H9 (cell line): ENCODE measurements at regions not wholly inside any gene's neighbourhood (a gene's known extent, or its start where the extent isn't known, plus 50 kb on each side); places are given as distances from the start of the nearest gene placed in this dataset.

Experiments used
- DNase-seq: peaks from one replicate; pipeline ENCODE4 v3.0.0-alpha.2; 2017
- H2AFZ ChIP-seq: one replicate; pipeline ENCODE4 v1.6.1; 2013; ENCODE audit warnings: mild to moderate bottlenecking, low read length, control low read depth, moderate library complexity
- H2AK5ac ChIP-seq: 2 replicates; pipeline ENCODE4 v1.6.1; 2013; ENCODE audit warnings: low read length, control low read depth, mixed read lengths; ENCODE audit not compliant: insufficient read length
- H2BK120ac ChIP-seq: one replicate; pipeline ENCODE4 v1.6.1; 2013; ENCODE audit warnings: low read depth, mild to moderate bottlenecking, low read length, control low read depth, inconsistent platforms; ENCODE audit not compliant: poor library complexity, severe bottlenecking
- H2BK12ac ChIP-seq: 2 replicates; pipeline ENCODE4 v1.6.1; 2013; ENCODE audit warnings: low read length, control low read depth, mixed read lengths, low read depth; ENCODE audit not compliant: insufficient read length
- H2BK15ac ChIP-seq: 2 replicates; pipeline ENCODE4 v1.6.1; 2013; ENCODE audit warnings: low read depth, low read length, control low read depth
- H2BK20ac ChIP-seq: one replicate; pipeline ENCODE4 v1.6.1; 2013; ENCODE audit warnings: low read depth, mild to moderate bottlenecking, low read length, control low read depth, inconsistent platforms; ENCODE audit not compliant: poor library complexity, severe bottlenecking
- H2BK5ac ChIP-seq: 2 replicates; pipeline ENCODE4 v1.6.1; 2013; ENCODE audit warnings: low read length, control low read depth, mixed read lengths; ENCODE audit not compliant: insufficient read length
- H3K14ac ChIP-seq: 2 replicates; pipeline ENCODE4 v1.6.1; 2013; ENCODE audit warnings: low read length, control low read depth; ENCODE audit not compliant: insufficient read depth
- H3K18ac ChIP-seq: 2 replicates; pipeline ENCODE4 v1.6.1; 2013; ENCODE audit warnings: low read depth, mild to moderate bottlenecking, mixed read lengths, low read length, control low read depth; ENCODE audit not compliant: insufficient read length
- H3K23ac ChIP-seq: 2 replicates; pipeline ENCODE4 v1.6.1; 2013; ENCODE audit warnings: low read length, control low read depth, mixed read lengths, low read depth; ENCODE audit not compliant: insufficient read length
- H3K23me2 ChIP-seq: 2 replicates; pipeline ENCODE4 v1.6.1; 2013; ENCODE audit warnings: low read depth, mild to moderate bottlenecking, mixed read lengths, low read length, control low read depth; ENCODE audit not compliant: insufficient read length, poor library complexity, severe bottlenecking
- H3K27ac ChIP-seq: 2 replicates; pipeline ENCODE4 v1.5.1; 2013; ENCODE audit warnings: low read length, control low read depth, mixed read lengths, low read depth; ENCODE audit not compliant: insufficient read length
- H3K27me3 ChIP-seq: 2 replicates; pipeline ENCODE4 v1.6.1; 2013; ENCODE audit warnings: low read length, control low read depth, inconsistent platforms; ENCODE audit not compliant: insufficient read depth
- H3K4ac ChIP-seq: 2 replicates; pipeline ENCODE4 v1.6.1; 2013; ENCODE audit warnings: low read depth, mild to moderate bottlenecking, control low read depth, inconsistent platforms, low read length, moderate library complexity
- H3K4me1 ChIP-seq: 2 replicates; pipeline ENCODE4 v1.6.1; 2013; ENCODE audit warnings: low read length, control low read depth, inconsistent platforms; ENCODE audit not compliant: insufficient read depth
- H3K4me2 ChIP-seq: 2 replicates; pipeline ENCODE4 v1.6.1; 2013; ENCODE audit warnings: low read length, control low read depth, mixed read lengths; ENCODE audit not compliant: insufficient read length, insufficient read depth
- H3K56ac ChIP-seq: 2 replicates; pipeline ENCODE4 v1.6.1; 2013; ENCODE audit warnings: low read depth, mild to moderate bottlenecking, mixed read lengths, low read length, control low read depth; ENCODE audit not compliant: insufficient read length
- H3K79me1 ChIP-seq: 2 replicates; pipeline ENCODE4 v1.6.1; 2013; ENCODE audit warnings: low read depth, mild to moderate bottlenecking, moderate library complexity, low read length, control low read depth, inconsistent platforms; ENCODE audit not compliant: insufficient read depth, poor library complexity, severe bottlenecking
- H3K79me2 ChIP-seq: 2 replicates; pipeline ENCODE4 v1.6.1; 2013; ENCODE audit warnings: low read length, control low read depth, inconsistent platforms; ENCODE audit not compliant: insufficient read depth
- H3K9ac ChIP-seq: 2 replicates; pipeline ENCODE4 v1.6.1; 2013; ENCODE audit warnings: low read length, control low read depth, mixed read lengths; ENCODE audit not compliant: insufficient read length; ENCODE audit errors: extremely low read depth
- H3K9me3 ChIP-seq: one replicate; pipeline ENCODE4 v1.6.1; 2013; ENCODE audit warnings: low read depth, low read length, inconsistent platforms; ENCODE audit not compliant: control insufficient read depth
- H3T11ph ChIP-seq: one replicate; pipeline ENCODE4 v1.6.1; 2013; ENCODE audit warnings: mild to moderate bottlenecking, low read length, control low read depth, inconsistent platforms
- H4K20me1 ChIP-seq: one replicate; pipeline ENCODE4 v1.6.1; 2013; ENCODE audit not compliant: control insufficient read depth, insufficient read length, insufficient read depth
- H4K5ac ChIP-seq: 2 replicates; pipeline ENCODE4 v1.6.1; 2013; ENCODE audit warnings: low read depth, mild to moderate bottlenecking, mixed read lengths, low read length, control low read depth; ENCODE audit not compliant: insufficient read length
- H4K8ac ChIP-seq: replicated peaks from 2 replicates; pipeline ENCODE4 v1.6.1; 2013; ENCODE audit warnings: low read length, control low read depth, mixed read lengths, low read depth; ENCODE audit not compliant: insufficient read length
- H4K91ac ChIP-seq: 2 replicates; pipeline ENCODE4 v1.6.1; 2013; ENCODE audit warnings: low read depth, mild to moderate bottlenecking, moderate library complexity, mixed read lengths, low read length, control low read depth; ENCODE audit not compliant: insufficient read length
- H3K27ac Mint-ChIP-seq, 3 experiments: 2 replicates in 2 of 3; 3 replicates in 1 of 3; pipeline ENCODE4 v1.8.0; 2020 to 2021; ENCODE audit warnings: mixed read lengths in 3 of 3, mild to moderate bottlenecking in 1 of 3, moderate library complexity in 1 of 3
- H3K27me3 Mint-ChIP-seq: 2 replicates; pipeline ENCODE4 v1.8.0; 2021; ENCODE audit warnings: low read depth, mild to moderate bottlenecking, moderate library complexity, mixed read lengths
- H3K36me3 Mint-ChIP-seq, 3 experiments: 2 replicates in 2 of 3; 3 replicates in 1 of 3; pipeline ENCODE4 v1.8.0; 2020 to 2021; ENCODE audit warnings: low read depth in 3 of 3, mixed read lengths in 3 of 3; ENCODE audit not compliant: insufficient read depth in 1 of 3
- H3K4me1 Mint-ChIP-seq, 2 experiments: 2 replicates each; pipeline ENCODE4 v1.8.0; 2020; ENCODE audit warnings: mixed read lengths in 2 of 2
- H3K4me3 Mint-ChIP-seq, 2 experiments: 2 replicates in 1 of 2; 3 replicates in 1 of 2; pipeline ENCODE4 v1.8.0; 2020 to 2021; ENCODE audit warnings: mild to moderate bottlenecking in 2 of 2, mixed read lengths in 2 of 2, moderate library complexity in 1 of 2
- H3K9me3 Mint-ChIP-seq, 2 experiments: 2 replicates in 1 of 2; 3 replicates in 1 of 2; pipeline ENCODE4 v1.8.0; 2020; ENCODE audit warnings: mild to moderate bottlenecking in 2 of 2, mixed read lengths in 2 of 2, moderate library complexity in 1 of 2
- WGBS: extraction: QIAGEN DNeasy Blood & Tissue Kit; methylation state at CpG from one replicate; pipeline ENCODE4 v1.1.7; 2013; ENCODE audit warnings: missing lambda C conversion rate, low lambda C conversion rate, mixed read lengths; ENCODE audit not compliant: insufficient read length; ENCODE audit errors: extremely low coverage; 5-methylcytosine and 5-hydroxymethylcytosine counted together
- TF ChIP-seq, protein P1 (sequence below): fragments of 200-600 bp; sonication (generic); conservative IDR thresholded peaks from 3 replicates; pipeline ENCODE4 v1.8.0; 2021; ENCODE audit warnings: antibody characterized with exemption, mild to moderate bottlenecking

- H4K8ac ChIP-seq, result no peak overlapping the region
Observed at GRCh38 chr7:22557167-22557566, 57.2 kb upstream of the STEAP1B start.

More at GRCh38 chr7:22557167-22557566, 57.2 kb upstream of the STEAP1B start:
- H2BK15ac ChIP-seq, result peak overlapping the region; percentile 19; the same call in 1 of the 2 replicates
- Mint-ChIP-seq H3K27ac (no peak overlapping the region; a peak in 1 of 7 replicates), H3K4me3 (no peak overlapping the region), H3K36me3 (no peaks in the 10 kb centered on the region; a peak in 1 of 7 replicates), H3K9me3 (no peaks in the 10 kb centered on the region), H3K4me1 (peaks cover 32 to 34% of the 10 kb centered on the region in 2 experiments), H3K27me3 (peaks cover 1% of the 10 kb centered on the region; the same call in 1 of the 2 replicates)
- no peak overlapping the region for H3K9ac ChIP-seq
- no peaks in the 10 kb centered on the region for H3K9me3 ChIP-seq
- H2BK5ac ChIP-seq, result no peak overlapping the region
- H3K23ac ChIP-seq, result no peak overlapping the region
- H3K18ac ChIP-seq, result no peak overlapping the region
- no peak overlapping the region for H3K4ac ChIP-seq
- no peak overlapping the region for H3K14ac ChIP-seq
- no CpG with 5 or more reads among the region's 4 CpGs for WGBS
- H3K4me2 ChIP-seq, result no peak overlapping the region
- H4K5ac ChIP-seq, result no peak overlapping the region
- no peak for DNase-seq
- H3K56ac ChIP-seq, result no peak overlapping the region
- peaks cover 6% of the 10 kb centered on the region; the same call in 1 of the 2 replicates for H3K4me1 ChIP-seq
- TF ChIP-seq, protein P1, sequence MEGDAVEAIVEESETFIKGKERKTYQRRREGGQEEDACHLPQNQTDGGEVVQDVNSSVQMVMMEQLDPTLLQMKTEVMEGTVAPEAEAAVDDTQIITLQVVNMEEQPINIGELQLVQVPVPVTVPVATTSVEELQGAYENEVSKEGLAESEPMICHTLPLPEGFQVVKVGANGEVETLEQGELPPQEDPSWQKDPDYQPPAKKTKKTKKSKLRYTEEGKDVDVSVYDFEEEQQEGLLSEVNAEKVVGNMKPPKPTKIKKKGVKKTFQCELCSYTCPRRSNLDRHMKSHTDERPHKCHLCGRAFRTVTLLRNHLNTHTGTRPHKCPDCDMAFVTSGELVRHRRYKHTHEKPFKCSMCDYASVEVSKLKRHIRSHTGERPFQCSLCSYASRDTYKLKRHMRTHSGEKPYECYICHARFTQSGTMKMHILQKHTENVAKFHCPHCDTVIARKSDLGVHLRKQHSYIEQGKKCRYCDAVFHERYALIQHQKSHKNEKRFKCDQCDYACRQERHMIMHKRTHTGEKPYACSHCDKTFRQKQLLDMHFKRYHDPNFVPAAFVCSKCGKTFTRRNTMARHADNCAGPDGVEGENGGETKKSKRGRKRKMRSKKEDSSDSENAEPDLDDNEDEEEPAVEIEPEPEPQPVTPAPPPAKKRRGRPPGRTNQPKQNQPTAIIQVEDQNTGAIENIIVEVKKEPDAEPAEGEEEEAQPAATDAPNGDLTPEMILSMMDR, result no peak
- H2BK12ac ChIP-seq, result no peak overlapping the region
- H3K23me2 ChIP-seq, result no peaks in the 10 kb centered on the region
- H2BK120ac ChIP-seq, result no peak overlapping the region
- no peaks in the 10 kb centered on the region for H3K27me3 ChIP-seq
- H3K79me2 ChIP-seq, result no peaks in the 10 kb centered on the region
- H4K20me1 ChIP-seq, result no peaks in the 10 kb centered on the region
- H2BK20ac ChIP-seq, result no peak overlapping the region
- H3T11ph ChIP-seq, result no peak overlapping the region
- no peak overlapping the region for H2AFZ ChIP-seq
- H3K79me1 ChIP-seq, result no peaks in the 10 kb centered on the region
- no peak overlapping the region for H3K27ac ChIP-seq
- H2AK5ac ChIP-seq, result no peak overlapping the region
- no peak overlapping the region for H4K91ac ChIP-seq
